ENCODE measurements at regions not wholly inside any gene's neighbourhood (a gene's known extent, or its start where the extent isn't known, plus 50 kb on each side); places are given as distances from the start of the nearest gene placed in this dataset.

GRCh38 chr3:127467391-127467790, 123.1 kb downstream of the TPRA1 start:
- Histone ChIP-seq H3K4me1 (no peaks in the 10 kb centered on the region), H3K27me3 (peaks cover 0 to 7% (median 0%) of the 10 kb centered on the region in 4 donors), H3K4me3 (no peak overlapping the region), H3K27ac (no peak overlapping the region), H3K9me3 (no peaks in the 10 kb centered on the region), H3K36me3 (no peaks in the 10 kb centered on the region)
- DNase-seq, result no peak
- intact Hi-C loops (cut with DNase I), result no loop called here
- TF ChIP-seq POLR2A (IDR thresholded peaks at IDR 0.05), result no peak
- TF ChIP-seq, protein P1, sequence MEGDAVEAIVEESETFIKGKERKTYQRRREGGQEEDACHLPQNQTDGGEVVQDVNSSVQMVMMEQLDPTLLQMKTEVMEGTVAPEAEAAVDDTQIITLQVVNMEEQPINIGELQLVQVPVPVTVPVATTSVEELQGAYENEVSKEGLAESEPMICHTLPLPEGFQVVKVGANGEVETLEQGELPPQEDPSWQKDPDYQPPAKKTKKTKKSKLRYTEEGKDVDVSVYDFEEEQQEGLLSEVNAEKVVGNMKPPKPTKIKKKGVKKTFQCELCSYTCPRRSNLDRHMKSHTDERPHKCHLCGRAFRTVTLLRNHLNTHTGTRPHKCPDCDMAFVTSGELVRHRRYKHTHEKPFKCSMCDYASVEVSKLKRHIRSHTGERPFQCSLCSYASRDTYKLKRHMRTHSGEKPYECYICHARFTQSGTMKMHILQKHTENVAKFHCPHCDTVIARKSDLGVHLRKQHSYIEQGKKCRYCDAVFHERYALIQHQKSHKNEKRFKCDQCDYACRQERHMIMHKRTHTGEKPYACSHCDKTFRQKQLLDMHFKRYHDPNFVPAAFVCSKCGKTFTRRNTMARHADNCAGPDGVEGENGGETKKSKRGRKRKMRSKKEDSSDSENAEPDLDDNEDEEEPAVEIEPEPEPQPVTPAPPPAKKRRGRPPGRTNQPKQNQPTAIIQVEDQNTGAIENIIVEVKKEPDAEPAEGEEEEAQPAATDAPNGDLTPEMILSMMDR (IDR thresholded peaks at IDR 0.05), result no peak
- 44 to 69% methylated on average over 1 to 5 of the region's 12 CpGs for WGBS, 2 donors

DNA sequence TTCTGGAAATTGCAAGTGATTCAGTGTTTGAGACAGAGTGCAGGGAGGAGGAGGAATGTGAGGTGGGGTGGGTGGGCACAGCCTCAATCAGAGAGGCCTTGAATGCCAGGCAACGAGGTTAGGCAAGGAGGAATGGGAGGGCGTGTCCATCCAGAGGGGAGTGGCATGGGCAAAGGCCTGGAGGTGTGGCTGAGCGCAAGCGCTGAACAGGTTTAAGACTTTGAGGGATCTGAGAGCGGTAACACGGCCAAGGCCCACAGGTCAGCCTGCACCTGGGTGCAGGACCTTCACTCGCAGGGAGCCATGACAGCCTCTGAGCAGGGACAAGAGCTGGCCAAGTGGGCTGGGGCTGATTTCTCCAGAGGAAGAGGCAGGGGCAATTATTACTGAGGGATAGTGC, 125.9 kb downstream of the TPRA1 start:
- H3K27ac ChIP-seq, result no peak overlapping the region
- no peak overlapping the region for H3K4me3 ChIP-seq
- WGBS, 2 donors, result 60 to 66% methylated on average over 6 of the region's 7 CpGs
- DNase-seq, result no peak
- intact Hi-C loops (cut with DNase I), result no loop called here
- TF ChIP-seq POLR2A (IDR thresholded peaks at IDR 0.05), result no peak
- TF ChIP-seq, protein P1 (IDR thresholded peaks at IDR 0.05), result no peak
- H3K4me1 ChIP-seq, result no peaks in the 10 kb centered on the region
- peaks cover 0 to 8% (median 0%) of the 10 kb centered on the region in 4 donors for H3K27me3 ChIP-seq
- H3K36me3 ChIP-seq, result no peaks in the 10 kb centered on the region
- no peaks in the 10 kb centered on the region for H3K9me3 ChIP-seq

- TF ChIP-seq, protein P1 (IDR thresholded peaks at IDR 0.05), result no peak
- TF ChIP-seq POLR2A (IDR thresholded peaks at IDR 0.05), result no peak
- H3K27me3 ChIP-seq, result peaks cover 0 to 33% (median 0%) of the 10 kb centered on the region in 4 donors
- H3K4me1 ChIP-seq, result peaks cover 0 to 13% (median 0%) of the 10 kb centered on the region in 3 donors
- H3K36me3 ChIP-seq, result no peaks in the 10 kb centered on the region
- 74 to 100% methylated on average over 2 to 8 of the region's 8 CpGs for WGBS, 2 donors
- intact Hi-C loops (cut with DNase I), result no loop called here
- no peaks in the 10 kb centered on the region for H3K9me3 ChIP-seq
- DNase-seq, result no peak
- H3K27ac ChIP-seq, result no peak overlapping the region
- H3K4me3 ChIP-seq, result no peak overlapping the region
Measured at GRCh38 chr3:127462111-127462655, 128.3 kb downstream of the TPRA1 start.

DNA sequence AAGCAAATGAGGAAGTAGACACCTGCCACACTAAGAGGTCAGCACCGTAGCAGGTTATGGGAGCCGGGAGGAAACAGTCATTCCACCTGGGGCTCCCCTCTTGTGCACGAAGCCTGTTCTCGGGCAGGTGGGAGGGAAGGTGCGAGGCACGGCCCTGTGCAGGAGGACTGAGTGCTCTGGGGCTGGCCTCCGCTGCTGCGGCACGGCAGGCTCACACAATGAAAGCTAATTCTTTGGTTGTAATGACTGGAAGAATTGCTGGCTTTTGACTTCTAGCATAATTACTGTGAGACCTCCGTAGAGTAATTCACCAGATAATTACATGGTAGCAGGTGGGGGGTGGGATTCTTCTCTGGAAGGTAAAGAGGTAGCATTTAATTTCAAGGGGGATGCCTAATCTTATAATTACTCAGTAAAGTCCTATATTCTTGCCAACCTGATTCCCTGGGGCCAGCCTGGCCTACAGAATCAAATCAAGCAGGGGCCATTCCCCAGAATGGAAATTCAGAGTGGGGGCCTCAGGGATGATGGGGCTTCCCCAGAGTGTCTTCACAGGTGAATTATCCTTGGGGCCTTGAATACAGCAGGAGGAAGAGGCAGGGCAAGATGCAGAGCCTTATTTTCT, 129.1 kb downstream of the TPRA1 start:
- peaks cover 0 to 41% (median under 1%) of the 10 kb centered on the region in 4 donors for H3K27me3 ChIP-seq
- H3K9me3 ChIP-seq, result no peaks in the 10 kb centered on the region
- H3K36me3 ChIP-seq, result no peaks in the 10 kb centered on the region
- TF ChIP-seq, protein P1 (IDR thresholded peaks at IDR 0.05), result no peak
- no peak for TF ChIP-seq POLR2A (IDR thresholded peaks at IDR 0.05)
- intact Hi-C loops (cut with DNase I), result no loop called here
- H3K4me3 ChIP-seq, result no peak overlapping the region
- 73 to 86% methylated on average over 2 to 6 of the region's 10 CpGs for WGBS, 2 donors
- no peak for DNase-seq
- H3K4me1 ChIP-seq, result peaks cover 7 to 21% (median 7%) of the 10 kb centered on the region in 3 donors
- no peak overlapping the region for H3K27ac ChIP-seq

DNA sequence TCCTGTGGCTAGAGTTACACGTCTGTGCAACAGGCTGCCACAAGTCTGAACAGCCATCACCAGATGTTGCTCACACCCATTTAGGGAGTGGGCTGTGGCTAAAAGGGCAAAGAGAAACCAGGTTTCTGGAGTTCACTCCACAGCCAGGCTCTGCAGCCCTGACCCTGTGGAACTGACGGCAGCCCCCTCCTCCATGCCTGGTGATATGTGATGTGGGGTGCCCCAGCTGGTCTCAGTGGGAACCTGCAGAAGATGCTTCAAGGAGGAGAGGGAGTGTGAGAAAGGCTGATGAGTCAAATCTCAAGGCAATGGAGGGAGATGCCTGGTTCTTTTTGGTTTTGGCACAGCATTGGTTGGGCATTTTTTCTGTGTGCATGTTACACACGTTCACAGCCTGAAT, 130.6 kb downstream of the TPRA1 start:
- H3K36me3 ChIP-seq, result no peaks in the 10 kb centered on the region
- intact Hi-C loops (cut with DNase I), result loop anchor here (5.0 to 10.0 kb wide), 3 partner anchors 475 to 795 kb away; partner anchors contain the start of gene PLXNA1
- no peak for TF ChIP-seq POLR2A (IDR thresholded peaks at IDR 0.05)
- TF ChIP-seq, protein P1 (IDR thresholded peaks at IDR 0.05), result no peak
- peaks cover 0 to 51% (median 6%) of the 10 kb centered on the region in 4 donors for H3K27me3 ChIP-seq
- peaks cover 19 to 36% (median 20%) of the 10 kb centered on the region in 3 donors for H3K4me1 ChIP-seq
- no peaks in the 10 kb centered on the region for H3K9me3 ChIP-seq
- H3K27ac ChIP-seq, result no peak overlapping the region
- no peak overlapping the region for H3K4me3 ChIP-seq
- WGBS, 2 donors, result 45 to 55% methylated on average over 2 to 3 of the region's 3 CpGs
- DNase-seq, result no peak

All from esophagus squamous epithelium (tissue), 5 donors.